ENCODE measurements at regions not wholly inside any gene's neighbourhood (a gene's known extent, or its start where the extent isn't known, plus 50 kb on each side); places are given as distances from the start of the nearest gene placed in this dataset.

- TF ChIP-seq EZH2 (IDR thresholded peaks at IDR 0.05; ENCODE audit: low read length), result no peak
- TF ChIP-seq CTCF (optimal IDR thresholded peaks at IDR 0.05 in 1 of 3, IDR thresholded peaks at IDR 0.05 in 1 of 3, conservative IDR thresholded peaks at IDR 0.05 in 1 of 3; ENCODE audit: extremely low read depth in 1 of 3, insufficient read depth in 2 of 3, low read length in 3 of 3), result no peak
Observed at GRCh38 chr1:229869240-229869639, 197.8 kb upstream of the GALNT2 start.

Measured in keratinocyte (primary cell).